Naive thymus-derived CD4-positive, alpha-beta T cell (primary cell): ENCODE measurements at regions not wholly inside any gene's neighbourhood (a gene's known extent, or its start where the extent isn't known, plus 50 kb on each side); places are given as distances from the start of the nearest gene placed in this dataset.
"Not testable (repeated sequence)": the region's sequence is repeated elsewhere in the genome, so short reads cannot be mapped to it uniquely, and the experiment has no call there.

Source experiments
- ATAC-seq: fragments of 150-1000 bp; cut with Tn5 transposase; 2 replicates; pipeline ENCODE4 v1.10.0; 2021; ENCODE audit warnings: mild to moderate bottlenecking, moderate library complexity
- CTCF ChIA-PET: fragments of 350-600 bp; sonication (Branson Sonifier 250); formaldehyde crosslinking; loops from one replicate; lab custom pipeline; 2021; ENCODE audit warnings: antibody characterized with exemption; lab: Charles Lee
- POLR2A ChIA-PET: fragments of 350-600 bp; sonication (Branson Sonifier 250); formaldehyde crosslinking; loops from one replicate; lab custom pipeline; 2021; ENCODE audit warnings: antibody characterized with exemption, inconsistent platforms; lab: Charles Lee
- DNase-seq, 9 donors: peaks; one replicate each; pipeline versions ENCODE4 v3.0.0 to v3.0.0-alpha.2; 2020 to 2022; ENCODE audit warnings: mixed read lengths in 1 of 9
- H3K27ac ChIP-seq: one replicate; pipeline ENCODE4 v1.7.0; 2013; ENCODE audit warnings: mild to moderate bottlenecking, low read depth, low read length, moderate library complexity
- H3K27me3 ChIP-seq, 2 donors: one replicate each; pipeline ENCODE4 v1.7.0; 2013; ENCODE audit warnings: low read length in 2 of 2, mild to moderate bottlenecking in 2 of 2, moderate library complexity in 2 of 2; ENCODE audit not compliant: control insufficient read depth in 2 of 2, insufficient read depth in 2 of 2
- H3K36me3 ChIP-seq, 3 experiments: 1 replicate in 2 of 3; 2 replicates in 1 of 3; pipeline ENCODE4 v1.7.0; 2013; ENCODE audit warnings: low read length in 3 of 3, mild to moderate bottlenecking in 3 of 3, moderate library complexity in 1 of 3; ENCODE audit not compliant: insufficient read depth in 3 of 3, control insufficient read depth in 2 of 3
- H3K4me1 ChIP-seq, 2 donors: one replicate each; pipeline ENCODE4 v1.7.0; 2013; ENCODE audit warnings: low read length in 2 of 2, mild to moderate bottlenecking in 2 of 2, moderate library complexity in 1 of 2; ENCODE audit not compliant: control insufficient read depth in 2 of 2, insufficient read depth in 2 of 2
- H3K4me3 ChIP-seq: 2 replicates; pipeline ENCODE4 v1.7.0; 2013; ENCODE audit warnings: mild to moderate bottlenecking, low read length
- H3K9me3 ChIP-seq, 3 experiments: 1 replicate in 2 of 3; 2 replicates in 1 of 3; pipeline ENCODE4 v1.7.0; 2013; ENCODE audit warnings: low read length in 3 of 3; ENCODE audit not compliant: control insufficient read depth in 2 of 3
- H3K27ac Mint-ChIP-seq, 9 donors: one replicate each; pipeline ENCODE4 v1.8.0; 2020 to 2022; ENCODE audit warnings: mixed read lengths in 9 of 9, mild to moderate bottlenecking in 8 of 9, moderate library complexity in 5 of 9, inconsistent platforms in 2 of 9
- H3K27me3 Mint-ChIP-seq, 5 donors: one replicate each; pipeline ENCODE4 v1.8.0; 2021 to 2022; ENCODE audit warnings: mixed read lengths in 5 of 5, mild to moderate bottlenecking in 1 of 5
- H3K36me3 Mint-ChIP-seq, 5 donors: one replicate each; pipeline ENCODE4 v1.8.0; 2020 to 2022; ENCODE audit warnings: mixed read lengths in 5 of 5, mild to moderate bottlenecking in 3 of 5, inconsistent platforms in 1 of 5
- H3K4me1 Mint-ChIP-seq, 7 donors: one replicate each; pipeline ENCODE4 v1.8.0; 2020 to 2022; ENCODE audit warnings: mixed read lengths in 7 of 7, mild to moderate bottlenecking in 3 of 7, inconsistent platforms in 1 of 7
- H3K4me3 Mint-ChIP-seq, 10 donors: one replicate each; pipeline ENCODE4 v1.8.0; 2020 to 2022; ENCODE audit warnings: mild to moderate bottlenecking in 10 of 10, mixed read lengths in 10 of 10, moderate library complexity in 6 of 10, inconsistent platforms in 2 of 10
- H3K9me3 Mint-ChIP-seq, 11 donors: one replicate each; pipeline ENCODE4 v1.8.0; 2020 to 2022; ENCODE audit warnings: mixed read lengths in 11 of 11, mild to moderate bottlenecking in 4 of 11, inconsistent platforms in 1 of 11, moderate library complexity in 1 of 11
- intact Hi-C, 2 donors: fragments of 100-400 bp; cut with micrococcal nuclease; formaldehyde crosslinking; loops; one replicate each; pipeline ENCODE4 v1.15.1; 2023

DNA sequence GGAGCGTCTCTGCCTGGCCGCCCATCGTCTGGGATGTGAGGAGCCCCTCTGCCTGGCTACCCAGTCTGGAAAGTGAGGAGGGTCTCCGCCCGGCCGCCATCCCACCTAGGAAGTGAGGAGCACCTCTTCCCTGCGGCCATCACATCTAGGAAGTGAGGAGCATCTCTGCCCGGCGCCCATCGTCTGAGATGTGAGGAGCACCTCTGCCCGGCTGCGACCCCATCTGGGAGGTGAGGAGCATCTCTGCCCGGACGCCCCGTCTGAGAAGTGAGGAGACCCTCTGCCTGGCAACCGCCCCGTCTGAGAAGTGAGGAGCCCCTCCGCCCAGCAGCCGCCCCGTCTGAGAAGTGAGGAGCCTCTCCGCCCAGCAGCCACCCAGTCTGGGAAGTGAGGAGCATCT lies 84.5 kb downstream of the IDS start:
- ATAC-seq, intact Hi-C loops, DNase-seq, H3K36me3 Mint-ChIP-seq, H3K27me3 ChIP-seq, H3K27ac Mint-ChIP-seq, H3K27me3 Mint-ChIP-seq, POLR2A ChIA-PET, H3K4me1 Mint-ChIP-seq, H3K9me3 ChIP-seq, H3K36me3 ChIP-seq, H3K4me1 ChIP-seq, H3K27ac ChIP-seq, CTCF ChIA-PET, H3K4me3 ChIP-seq, H3K4me3 Mint-ChIP-seq: not testable (repeated sequence)
- peaks cover 0 to 29% (median 10%) of the 10 kb centered on the region in 11 donors for H3K9me3 Mint-ChIP-seq

DNA sequence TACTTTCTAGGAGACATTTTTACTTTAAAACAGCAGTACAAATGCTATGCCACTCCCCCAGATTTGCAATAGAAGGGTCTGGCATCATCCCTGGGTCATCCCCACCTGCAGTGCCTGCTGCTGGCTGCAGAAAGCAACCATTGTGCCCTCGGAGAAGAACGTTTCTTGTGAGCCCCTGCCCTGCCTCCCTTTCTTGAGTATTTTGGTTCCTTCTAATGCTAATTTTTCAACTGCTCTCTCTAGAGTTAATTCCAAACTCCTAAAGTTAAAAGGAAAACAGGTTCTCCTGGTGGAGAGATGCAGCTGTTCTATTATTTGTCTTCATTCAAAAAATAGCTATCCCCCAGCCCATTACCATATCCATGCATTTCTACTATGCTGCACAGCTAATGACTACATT lies 107.1 kb downstream of the IDS start:
- H3K4me3 Mint-ChIP-seq: no peak overlapping the region
- intact Hi-C loops: no loop called here
- Histone ChIP-seq H3K27ac (no peak overlapping the region), H3K27me3 (no peaks in the 10 kb centered on the region), H3K4me3 (no peak overlapping the region), H3K36me3 (no peaks in the 10 kb centered on the region), H3K9me3 (no peaks in the 10 kb centered on the region), H3K4me1 (no peaks in the 10 kb centered on the region)
- ChIA-PET POLR2A (no interaction called here), CTCF (no interaction called here)
- H3K4me1 Mint-ChIP-seq: no peaks in the 10 kb centered on the region
- no peaks in the 10 kb centered on the region for H3K36me3 Mint-ChIP-seq
- peaks cover 0 to 11% (median 4%) of the 10 kb centered on the region in 5 donors for H3K27me3 Mint-ChIP-seq
- H3K27ac Mint-ChIP-seq: no peak overlapping the region
- ATAC-seq: no peak
- no peak for DNase-seq
- H3K9me3 Mint-ChIP-seq: peaks cover 0 to 11% (median 0%) of the 10 kb centered on the region in 11 donors

DNA sequence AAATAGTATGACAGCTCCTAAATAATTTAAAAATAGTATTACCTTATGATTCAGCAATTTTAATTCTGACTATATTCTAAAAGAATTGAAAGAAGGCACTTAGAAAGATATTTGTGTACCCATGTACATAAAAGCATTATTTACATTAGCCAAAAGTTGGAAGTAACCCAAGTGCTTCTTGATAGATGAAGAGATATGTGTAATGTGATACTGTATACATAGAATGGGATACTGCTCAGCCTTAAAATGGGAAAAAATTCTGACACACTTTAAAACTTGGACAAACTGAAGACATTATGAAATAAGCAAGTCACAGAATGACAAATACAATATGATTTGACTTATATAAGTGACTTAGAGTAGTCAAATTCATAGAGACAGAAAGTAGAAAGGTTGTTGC lies 112.2 kb downstream of the IDS start:
- H3K27me3 Mint-ChIP-seq: peaks cover 0 to 6% (median 0%) of the 10 kb centered on the region in 5 donors
- Histone ChIP-seq H3K9me3 (no peaks in the 10 kb centered on the region), H3K36me3 (no peaks in the 10 kb centered on the region), H3K27me3 (no peaks in the 10 kb centered on the region), H3K4me1 (no peaks in the 10 kb centered on the region), H3K4me3 (no peak overlapping the region), H3K27ac (no peak overlapping the region)
- DNase-seq: no peak
- no peaks in the 10 kb centered on the region for H3K36me3 Mint-ChIP-seq
- H3K4me1 Mint-ChIP-seq: peaks cover 0 to 2% (median 0%) of the 10 kb centered on the region in 7 donors
- POLR2A ChIA-PET: no interaction called here
- CTCF ChIA-PET: no interaction called here
- intact Hi-C loops: no loop called here
- ATAC-seq: no peak
- peaks cover 0 to 11% (median 0%) of the 10 kb centered on the region in 11 donors for H3K9me3 Mint-ChIP-seq
- no peak overlapping the region for H3K4me3 Mint-ChIP-seq
- no peak overlapping the region for H3K27ac Mint-ChIP-seq

DNA sequence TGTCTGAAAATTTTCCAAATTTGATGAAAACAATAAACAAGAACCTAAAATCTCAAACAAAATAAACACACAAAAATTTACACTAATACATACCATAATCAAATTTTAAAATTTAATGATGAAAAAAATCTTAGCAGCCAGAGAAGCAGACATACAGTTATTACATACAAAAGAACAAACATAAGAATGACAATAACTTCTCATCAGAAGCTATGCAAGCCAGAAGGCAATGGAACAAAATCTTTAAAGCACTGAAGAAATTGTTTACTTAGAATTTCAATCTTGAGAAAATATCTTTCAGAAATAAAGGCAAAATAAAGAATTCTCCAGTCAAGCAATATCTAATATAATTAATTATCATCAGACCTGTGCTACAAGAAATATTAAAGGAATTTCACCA lies 121.3 kb downstream of the IDS start:
- Histone ChIP-seq H3K27ac (no peak overlapping the region), H3K27me3 (no peaks in the 10 kb centered on the region), H3K4me3 (no peak overlapping the region), H3K36me3 (no peaks in the 10 kb centered on the region), H3K4me1 (no peaks in the 10 kb centered on the region), H3K9me3 (no peaks in the 10 kb centered on the region)
- intact Hi-C loops: no loop called here
- CTCF ChIA-PET: no interaction called here
- Mint-ChIP-seq H3K27me3 (peaks cover 0 to 5% (median 0%) of the 10 kb centered on the region in 5 donors), H3K27ac (no peak overlapping the region), H3K9me3 (peaks cover 0 to 5% (median 2%) of the 10 kb centered on the region in 11 donors), H3K4me3 (no peak overlapping the region), H3K36me3 (no peaks in the 10 kb centered on the region), H3K4me1 (no peaks in the 10 kb centered on the region)
- DNase-seq: no peak
- no peak for ATAC-seq
- POLR2A ChIA-PET: no interaction called here

DNA sequence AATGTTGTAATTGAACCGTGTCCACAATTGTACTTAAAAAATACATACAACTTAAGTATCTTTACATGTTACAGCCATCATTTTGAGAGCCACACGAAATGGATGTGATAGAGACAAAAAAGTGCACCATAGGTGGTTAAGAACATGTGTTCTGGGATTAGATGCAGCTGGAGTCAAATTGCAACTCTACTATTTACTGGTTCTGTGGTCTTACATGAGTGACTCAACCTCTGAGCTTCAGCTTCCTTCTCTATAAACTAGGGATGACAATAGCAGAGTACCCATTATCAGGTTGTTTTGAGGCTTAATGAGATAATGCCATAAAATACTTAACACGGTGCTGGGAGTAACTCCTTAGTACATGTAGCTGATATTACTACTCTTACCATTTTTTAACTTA lies 130.4 kb downstream of the IDS start:
- no peaks in the 10 kb centered on the region for H3K4me1 Mint-ChIP-seq
- H3K27me3 Mint-ChIP-seq: peaks cover 0 to 7% (median 0%) of the 10 kb centered on the region in 5 donors
- H3K36me3 Mint-ChIP-seq: no peaks in the 10 kb centered on the region
- Histone ChIP-seq H3K4me1 (no peaks in the 10 kb centered on the region), H3K27ac (no peak overlapping the region), H3K36me3 (no peaks in the 10 kb centered on the region), H3K9me3 (no peaks in the 10 kb centered on the region), H3K4me3 (no peak overlapping the region), H3K27me3 (no peaks in the 10 kb centered on the region)
- H3K27ac Mint-ChIP-seq: no peak overlapping the region
- H3K9me3 Mint-ChIP-seq: no peaks in the 10 kb centered on the region
- intact Hi-C loops: no loop called here
- ATAC-seq (no peak), DNase-seq (no peak)
- H3K4me3 Mint-ChIP-seq: no peak overlapping the region
- CTCF ChIA-PET: no interaction called here
- POLR2A ChIA-PET: no interaction called here

DNA sequence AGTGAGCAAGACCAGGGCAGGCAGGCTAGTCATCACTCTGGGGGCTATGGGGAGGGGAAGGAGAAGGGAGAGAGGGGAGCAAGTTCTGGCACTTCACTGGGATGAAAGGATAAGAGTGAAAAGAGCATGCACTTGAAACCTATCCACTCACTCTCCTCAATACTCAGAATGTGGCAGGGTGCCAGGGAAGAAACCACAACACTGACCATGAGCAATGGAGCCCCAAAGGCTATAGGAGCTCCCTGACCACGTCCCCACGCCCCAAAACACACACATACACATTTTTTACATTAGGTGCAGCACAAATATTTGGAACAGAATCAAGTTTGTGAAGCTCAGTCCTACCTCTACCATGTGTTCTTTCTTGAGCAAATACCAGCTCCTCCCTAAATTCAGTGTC lies 132.2 kb downstream of the IDS start:
- no peaks in the 10 kb centered on the region for H3K27me3 ChIP-seq
- no peaks in the 10 kb centered on the region for H3K36me3 ChIP-seq
- H3K36me3 Mint-ChIP-seq: no peaks in the 10 kb centered on the region
- H3K27ac Mint-ChIP-seq: no peak overlapping the region
- CTCF ChIA-PET: no interaction called here
- H3K4me1 Mint-ChIP-seq: no peaks in the 10 kb centered on the region
- H3K4me3 ChIP-seq: no peak overlapping the region
- POLR2A ChIA-PET: no interaction called here
- DNase-seq (no peak), ATAC-seq (no peak)
- intact Hi-C loops: no loop called here
- peaks cover 0 to 3% (median 0%) of the 10 kb centered on the region in 5 donors for H3K27me3 Mint-ChIP-seq
- no peak overlapping the region for H3K4me3 Mint-ChIP-seq
- H3K4me1 ChIP-seq: no peaks in the 10 kb centered on the region
- no peaks in the 10 kb centered on the region for H3K9me3 Mint-ChIP-seq
- H3K27ac ChIP-seq: no peak overlapping the region
- no peaks in the 10 kb centered on the region for H3K9me3 ChIP-seq

DNA sequence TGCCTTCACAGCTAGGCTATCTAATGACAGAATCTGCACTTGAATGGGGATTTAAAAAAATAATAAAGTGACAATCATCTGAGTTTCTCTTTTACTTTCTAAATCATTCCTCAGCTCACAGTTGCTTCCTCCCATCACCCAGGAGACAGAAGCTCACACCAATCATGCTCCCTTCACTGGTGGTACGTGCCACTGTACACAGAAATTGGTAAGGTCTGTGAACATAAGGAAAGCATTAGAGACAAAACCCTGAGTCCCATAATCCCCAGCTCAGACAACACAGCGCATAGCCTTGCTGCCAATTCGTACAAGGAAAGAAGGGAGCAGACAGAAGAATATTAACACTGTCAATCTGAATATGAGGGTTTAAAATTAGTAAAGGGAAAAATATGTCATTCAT lies 133.1 kb downstream of the IDS start:
- Histone ChIP-seq H3K36me3 (no peaks in the 10 kb centered on the region), H3K4me3 (no peak overlapping the region), H3K4me1 (no peaks in the 10 kb centered on the region), H3K27ac (no peak overlapping the region), H3K9me3 (no peaks in the 10 kb centered on the region), H3K27me3 (no peaks in the 10 kb centered on the region)
- peak overlapping the region in 1 of 9 donors; percentile 28 for H3K27ac Mint-ChIP-seq
- ChIA-PET CTCF (no interaction called here), POLR2A (no interaction called here)
- H3K9me3 Mint-ChIP-seq: peaks cover 0 to 5% (median 0%) of the 10 kb centered on the region in 11 donors
- ATAC-seq (no peak), DNase-seq (no peak)
- peaks cover 0 to 2% (median 0%) of the 10 kb centered on the region in 5 donors for H3K27me3 Mint-ChIP-seq
- H3K36me3 Mint-ChIP-seq: no peaks in the 10 kb centered on the region
- intact Hi-C loops: no loop called here
- H3K4me1 Mint-ChIP-seq: no peaks in the 10 kb centered on the region
- H3K4me3 Mint-ChIP-seq: no peak overlapping the region
